ENCODE measurements at regions not wholly inside any gene's neighbourhood (a gene's known extent, or its start where the extent isn't known, plus 50 kb on each side); places are given as distances from the start of the nearest gene placed in this dataset.

- TF ChIP-seq CTCF (IDR thresholded peaks at IDR 0.05) = no peak
- no peak for TF ChIP-seq POLR2A (IDR thresholded peaks at IDR 0.05)
Observed at GRCh38 chr1:59150577-59151386, 146.1 kb upstream of the FGGY start.

Data from thyroid gland (tissue), 4 donors.